ENCODE measurements at regions not wholly inside any gene's neighbourhood (a gene's known extent, or its start where the extent isn't known, plus 50 kb on each side); places are given as distances from the start of the nearest gene placed in this dataset.
"Not testable (repeated sequence)": the region's sequence is repeated elsewhere in the genome, so short reads cannot be mapped to it uniquely, and the experiment has no call there.

DNA sequence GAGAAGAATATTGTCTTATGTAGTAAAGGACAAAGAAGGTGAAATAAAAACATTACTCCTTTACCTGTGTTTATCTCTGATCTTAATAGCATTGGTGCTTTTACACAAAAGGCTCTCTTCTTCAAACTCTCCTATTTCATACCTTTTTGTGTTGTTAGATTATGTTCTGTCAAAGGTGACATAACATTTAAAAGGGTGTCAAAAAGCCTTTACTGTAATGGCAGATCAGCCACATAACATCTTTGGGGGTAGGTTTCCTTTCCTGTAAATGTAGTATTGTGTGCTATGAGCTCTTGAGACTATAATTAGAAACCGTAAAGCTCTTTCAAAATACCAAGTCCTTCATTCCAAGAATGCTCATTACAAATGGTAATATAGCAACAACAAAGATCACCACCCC, 400.1 kb downstream of the LNPK start:
- POLR2A ChIA-PET: no interaction called here
- no peak for TF ChIP-seq CTCF (IDR thresholded peaks at IDR 0.05; ENCODE audit: insufficient read depth, low read length, missing control alignments)

DNA sequence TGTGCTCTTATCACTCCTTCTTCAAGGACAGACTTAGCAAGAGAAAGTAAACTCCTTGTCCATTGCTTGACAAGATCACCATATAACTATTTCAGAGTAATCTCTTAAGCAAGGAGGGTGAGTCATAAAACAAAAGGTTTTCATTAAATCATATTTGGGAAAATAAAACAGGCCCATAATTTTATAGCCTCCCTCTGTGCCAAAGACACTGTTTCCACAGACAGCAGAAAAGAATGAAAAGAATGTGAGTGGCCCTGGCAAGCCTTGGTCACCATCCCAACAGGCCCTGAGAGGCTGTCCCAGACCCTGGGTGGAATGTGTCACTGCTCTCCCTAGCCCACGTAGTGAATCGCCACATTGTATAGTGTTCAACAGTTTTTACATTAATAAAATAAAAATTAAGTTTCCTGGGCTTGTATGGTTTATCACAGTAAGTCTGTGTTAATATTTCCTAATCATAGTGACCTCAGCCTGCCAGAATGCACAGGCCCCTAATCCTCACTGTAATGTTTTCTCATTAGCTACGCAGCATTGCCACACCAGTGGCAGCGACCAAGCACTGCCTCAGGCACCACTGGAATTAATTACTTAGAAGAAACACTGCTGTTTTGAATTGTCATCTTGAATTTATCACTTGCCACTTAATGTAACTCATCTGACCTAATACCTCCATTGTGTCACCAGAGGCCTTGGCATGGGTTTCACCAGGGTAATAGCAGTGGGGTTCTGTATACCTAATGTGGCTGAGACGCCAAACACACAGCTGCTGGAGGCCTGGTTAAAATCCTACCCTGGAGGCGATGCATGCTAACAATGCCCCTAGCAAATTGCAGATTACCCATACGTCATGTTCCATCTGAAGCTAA, 401.9 kb downstream of the LNPK start:
- ChIA-PET CTCF (no interaction called here), POLR2A (no interaction called here)
- H3K4me3 ChIP-seq (ENCODE audit: low read depth, low read length): no peak overlapping the region
- TF ChIP-seq CTCF (IDR thresholded peaks at IDR 0.05; ENCODE audit: insufficient read depth, low read length, missing control alignments): no peak
- peak; percentile 56 for DNase-seq (ENCODE audit: low read depth, low spot score)

More for the DNA sequence above, 400.1 kb downstream of the LNPK start:
- DNase-seq (ENCODE audit: low read depth, low spot score): no peak
- no peak overlapping the region for H3K4me3 ChIP-seq (ENCODE audit: low read depth, low read length)
- CTCF ChIA-PET: no interaction called here

DNA sequence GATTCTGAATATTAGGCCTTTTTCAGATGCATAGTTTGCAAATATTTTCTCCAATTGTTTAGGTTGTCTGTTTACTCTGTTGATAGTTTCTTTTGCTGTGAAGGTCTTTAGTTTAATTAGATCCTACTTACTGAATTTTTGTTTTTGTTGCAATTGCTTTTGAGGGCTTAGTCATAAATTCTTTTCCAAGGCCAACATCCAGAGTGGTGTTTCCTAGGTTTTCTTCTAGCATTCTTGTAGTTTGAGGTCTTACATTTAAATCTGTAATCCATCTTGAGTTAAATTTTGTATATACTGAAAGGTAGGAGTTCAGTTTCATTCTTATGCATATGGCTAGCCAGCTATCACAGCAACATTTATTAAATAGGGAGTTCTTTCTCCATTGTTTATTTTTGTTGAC, 404.8 kb downstream of the LNPK start:
- POLR2A ChIA-PET: no interaction called here
- CTCF ChIA-PET: no interaction called here
- no peak for TF ChIP-seq CTCF (IDR thresholded peaks at IDR 0.05; ENCODE audit: insufficient read depth, low read length, missing control alignments)
- H3K4me3 ChIP-seq (ENCODE audit: low read depth, low read length): no peak overlapping the region
- no peak for DNase-seq (ENCODE audit: low read depth, low spot score)

DNA sequence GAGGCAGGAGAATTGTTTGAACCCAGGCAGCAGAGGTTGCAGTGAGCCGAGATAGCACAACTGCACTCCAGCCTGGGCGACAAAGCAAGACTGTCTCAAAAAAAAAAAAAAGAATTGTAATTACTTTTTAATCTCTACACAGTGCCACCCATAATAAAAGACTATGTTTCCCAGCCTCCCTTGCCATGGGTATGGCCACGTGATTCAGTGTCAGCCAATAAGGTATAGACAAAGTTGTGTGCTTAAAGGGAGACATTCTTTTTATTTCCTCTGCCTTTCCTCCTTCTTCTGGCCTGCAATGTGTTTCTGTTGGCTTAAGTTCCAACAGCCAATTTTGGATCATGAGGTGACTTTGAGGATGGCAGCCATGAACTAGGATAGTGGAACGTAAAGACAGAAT, 406.9 kb downstream of the LNPK start:
- no peak overlapping the region for H3K4me3 ChIP-seq (ENCODE audit: low read depth, low read length)
- no peak for DNase-seq (ENCODE audit: low read depth, low spot score)
- ChIA-PET CTCF (no interaction called here), POLR2A (no interaction called here)
- no peak for TF ChIP-seq CTCF (IDR thresholded peaks at IDR 0.05; ENCODE audit: insufficient read depth, low read length, missing control alignments)

DNA sequence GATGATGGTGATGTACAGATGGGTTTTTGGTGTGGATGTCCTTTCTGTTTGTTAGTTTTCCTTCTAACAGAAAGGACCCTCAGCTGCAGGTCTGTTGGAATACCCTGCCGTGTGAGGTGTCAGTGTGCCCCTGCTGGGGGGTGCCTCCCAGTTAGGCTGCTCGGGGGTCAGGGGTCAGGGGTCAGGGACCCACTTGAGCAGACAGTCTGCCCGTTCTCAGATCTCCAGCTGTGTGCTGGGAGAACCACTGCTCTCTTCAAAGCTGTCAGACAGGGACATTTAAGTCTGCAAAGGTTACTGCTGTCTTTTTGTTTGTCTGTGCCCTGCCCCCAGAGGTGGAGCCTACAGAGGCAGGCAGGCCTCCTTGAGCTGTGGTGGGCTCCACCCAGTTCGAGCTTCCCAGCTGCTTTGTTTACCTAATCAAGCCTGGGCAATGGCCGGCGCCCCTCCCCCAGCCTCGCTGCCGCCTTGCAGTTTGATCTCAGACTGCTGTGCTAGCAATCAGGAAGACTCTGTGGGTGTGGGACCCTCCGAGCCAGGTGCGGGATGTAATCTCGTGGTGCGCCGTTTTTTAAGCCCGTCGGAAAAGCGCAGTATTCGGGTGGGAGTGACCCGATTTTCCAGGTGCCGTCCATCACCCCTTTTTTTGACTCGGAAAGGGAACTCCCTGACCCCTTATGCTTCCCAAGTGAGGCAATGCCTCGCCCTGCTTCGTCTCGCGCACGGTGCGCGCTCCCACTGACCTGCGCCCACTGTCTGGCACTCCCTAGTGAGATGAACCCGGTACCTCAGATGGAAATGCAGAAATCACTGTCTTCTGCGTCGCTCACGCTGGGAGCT, 408.2 kb downstream of the LNPK start:
- H3K4me3 ChIP-seq (ENCODE audit: low read depth, low read length); POLR2A ChIA-PET; DNase-seq (ENCODE audit: low read depth, low spot score); CTCF ChIA-PET: not testable (repeated sequence)

DNA sequence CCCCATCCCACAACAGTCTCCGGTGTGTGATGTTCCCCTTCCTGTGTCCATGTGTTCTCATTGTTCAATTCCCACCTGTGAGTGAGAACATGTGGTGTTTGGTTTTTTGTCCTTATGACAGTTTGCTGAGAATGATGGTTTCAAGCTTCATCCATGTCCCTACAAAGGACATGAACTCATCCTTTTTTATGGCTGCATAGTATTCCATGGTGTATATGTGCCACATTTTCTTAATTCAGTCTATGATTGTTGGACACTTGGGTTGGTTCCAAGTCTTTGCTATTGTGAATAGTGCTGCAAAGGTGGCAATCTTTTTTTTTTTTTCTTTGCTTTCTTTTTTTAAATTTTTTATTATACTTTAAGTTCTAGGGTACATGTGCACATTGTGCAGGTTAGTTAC, 406.7 kb upstream of the ATP5MC3 start:
- DNase-seq (ENCODE audit: low read depth, low spot score); POLR2A ChIA-PET; H3K4me3 ChIP-seq (ENCODE audit: low read depth, low read length): not testable (repeated sequence)
- CTCF ChIA-PET: interaction anchor here (0.6 to 1.0 kb wide), 2 partner anchors 119 to 491 kb away, joined by 3 read pairs; no protein-coding TSS in a partner anchor

- TF ChIP-seq CTCF (IDR thresholded peaks at IDR 0.05; ENCODE audit: insufficient read depth, low read length, missing control alignments): no peak
- no peak overlapping the region for H3K4me3 ChIP-seq (ENCODE audit: low read depth, low read length)
- CTCF ChIA-PET: no interaction called here
- no peak for DNase-seq (ENCODE audit: low read depth, low spot score)
- POLR2A ChIA-PET: no interaction called here
These were observed 404.0 kb upstream of the ATP5MC3 start for GRCh38 chr2:175585496-175585895.

Data from AG04449 (cell line).